ENCODE measurements at regions not wholly inside any gene's neighbourhood (a gene's known extent, or its start where the extent isn't known, plus 50 kb on each side); places are given as distances from the start of the nearest gene placed in this dataset.
"Not testable (repeated sequence)": the region's sequence is repeated elsewhere in the genome, so short reads cannot be mapped to it uniquely, and the experiment has no call there.

- no peak for DNase-seq (ENCODE audit: low spot score)
Observed at GRCh38 chr22:46026899-46027210, 49.9 kb upstream of the WNT7B start.

GRCh38 chr22:46027211-46028105, 50.5 kb upstream of the WNT7B start:
- DNase-seq (ENCODE audit: low spot score) = no peak

- no peak for DNase-seq (ENCODE audit: low spot score)
Observed at GRCh38 chr22:46028106-46028991, 51.4 kb upstream of the WNT7B start.

GRCh38 chr22:46029036-46029435, 52.1 kb upstream of the WNT7B start:
- DNase-seq (ENCODE audit: low spot score) = no peak

- DNase-seq (ENCODE audit: low spot score) = no peak
Observed at GRCh38 chr22:46029574-46030200, 52.7 kb upstream of the WNT7B start.

GRCh38 chr22:46030231-46030880, 53.4 kb upstream of the WNT7B start:
- DNase-seq (ENCODE audit: low spot score) = no peak

GRCh38 chr22:46031066-46031465, 54.1 kb upstream of the WNT7B start:
- DNase-seq (ENCODE audit: low spot score) = no peak

GRCh38 chr22:46031557-46031956, 54.6 kb upstream of the WNT7B start:
- no peak for DNase-seq (ENCODE audit: low spot score)

- DNase-seq (ENCODE audit: low spot score) = no peak
Observed at GRCh38 chr22:46031965-46032851, 55.2 kb upstream of the WNT7B start.

GRCh38 chr22:46033256-46034200, 56.6 kb upstream of the WNT7B start:
- no peak for DNase-seq (ENCODE audit: low spot score)

GRCh38 chr22:46034480-46034879, 57.5 kb upstream of the WNT7B start:
- DNase-seq (ENCODE audit: low spot score) = not testable (repeated sequence)

- DNase-seq (ENCODE audit: low spot score) = no peak
Observed at GRCh38 chr22:46035380-46035741, 58.4 kb upstream of the WNT7B start.

GRCh38 chr22:46035742-46036557, 59.0 kb upstream of the WNT7B start:
- peak; percentile 100 for DNase-seq (ENCODE audit: low spot score)

- peak; percentile 39 for DNase-seq (ENCODE audit: low spot score)
Observed at GRCh38 chr22:46036558-46037408, 59.8 kb upstream of the WNT7B start.

- DNase-seq (ENCODE audit: low spot score) = no peak
Observed at GRCh38 chr22:46038174-46038487, 61.2 kb upstream of the WNT7B start.

GRCh38 chr22:46038516-46039430, 61.8 kb upstream of the WNT7B start:
- no peak for DNase-seq (ENCODE audit: low spot score)

- DNase-seq (ENCODE audit: low spot score) = no peak
Observed at GRCh38 chr22:46039535-46039934, 62.6 kb upstream of the WNT7B start.
